Muscle layer of duodenum (tissue), 2 donors: ENCODE measurements at regions not wholly inside any gene's neighbourhood (a gene's known extent, or its start where the extent isn't known, plus 50 kb on each side); places are given as distances from the start of the nearest gene placed in this dataset.

Experiments used
- H3K27ac ChIP-seq: one replicate; pipeline ENCODE4 v1.7.0; 2013; ENCODE audit warnings: mild to moderate bottlenecking, low read length
- H3K27me3 ChIP-seq: one replicate; pipeline ENCODE4 v1.7.0; 2013; ENCODE audit warnings: low read depth, mild to moderate bottlenecking, control low read depth, low read length
- H3K36me3 ChIP-seq, 2 donors: one replicate each; pipeline ENCODE4 v1.7.0; 2013; ENCODE audit warnings: low read length in 2 of 2, control low read depth in 1 of 2, mild to moderate bottlenecking in 1 of 2; ENCODE audit not compliant: insufficient read depth in 2 of 2, control insufficient read depth in 1 of 2
- H3K4me1 ChIP-seq, 2 donors: one replicate each; pipeline ENCODE4 v1.7.0; 2013; ENCODE audit warnings: low read length in 2 of 2, mild to moderate bottlenecking in 2 of 2, control low read depth in 1 of 2, moderate library complexity in 1 of 2; ENCODE audit not compliant: insufficient read depth in 2 of 2, control insufficient read depth in 1 of 2
- H3K4me3 ChIP-seq, 2 donors: one replicate each; pipeline ENCODE4 v1.7.0; 2013; ENCODE audit warnings: low read length in 2 of 2, low read depth in 1 of 2, mild to moderate bottlenecking in 1 of 2
- H3K9me3 ChIP-seq, 2 donors: one replicate each; pipeline ENCODE4 v1.7.0; 2013; ENCODE audit warnings: low read length in 2 of 2, control low read depth in 1 of 2, mild to moderate bottlenecking in 1 of 2; ENCODE audit not compliant: control insufficient read depth in 1 of 2
- donor health status: healthy.

GRCh38 chr15:38189671-38190295, 62.9 kb upstream of the SPRED1 start:
- no peaks in the 10 kb centered on the region for H3K4me1 ChIP-seq
- H3K9me3 ChIP-seq = no peaks in the 10 kb centered on the region
- H3K36me3 ChIP-seq = no peaks in the 10 kb centered on the region
- H3K27me3 ChIP-seq = no peaks in the 10 kb centered on the region
- H3K4me3 ChIP-seq = no peak overlapping the region
- H3K27ac ChIP-seq = no peak overlapping the region

GRCh38 chr15:38190501-38190900, 62.1 kb upstream of the SPRED1 start:
- Histone ChIP-seq H3K9me3 (no peaks in the 10 kb centered on the region), H3K27me3 (no peaks in the 10 kb centered on the region), H3K4me1 (no peaks in the 10 kb centered on the region), H3K4me3 (no peak overlapping the region), H3K27ac (no peak overlapping the region), H3K36me3 (no peaks in the 10 kb centered on the region)

- no peaks in the 10 kb centered on the region for H3K9me3 ChIP-seq
- no peaks in the 10 kb centered on the region for H3K4me1 ChIP-seq
These were observed 60.1 kb upstream of the SPRED1 start for GRCh38 chr15:38192496-38192895.

GRCh38 chr15:38193496-38193895, 59.1 kb upstream of the SPRED1 start:
- Histone ChIP-seq H3K36me3 (no peaks in the 10 kb centered on the region), H3K4me1 (no peaks in the 10 kb centered on the region), H3K27me3 (no peaks in the 10 kb centered on the region), H3K27ac (no peak overlapping the region), H3K9me3 (no peaks in the 10 kb centered on the region), H3K4me3 (no peak overlapping the region)

More at GRCh38 chr15:38192496-38192895, 60.1 kb upstream of the SPRED1 start:
- Histone ChIP-seq H3K27ac (no peak overlapping the region), H3K4me3 (no peak overlapping the region), H3K27me3 (no peaks in the 10 kb centered on the region), H3K36me3 (no peaks in the 10 kb centered on the region)

- no peaks in the 10 kb centered on the region for H3K27me3 ChIP-seq
- H3K27ac ChIP-seq = no peak overlapping the region
- no peak overlapping the region for H3K4me3 ChIP-seq
- H3K4me1 ChIP-seq = no peaks in the 10 kb centered on the region
- no peaks in the 10 kb centered on the region for H3K36me3 ChIP-seq
- no peaks in the 10 kb centered on the region for H3K9me3 ChIP-seq
These were observed 57.3 kb upstream of the SPRED1 start for GRCh38 chr15:38195191-38195901.

GRCh38 chr15:38196076-38196475, 56.6 kb upstream of the SPRED1 start:
- Histone ChIP-seq H3K4me3 (no peak overlapping the region), H3K36me3 (no peaks in the 10 kb centered on the region), H3K27ac (no peak overlapping the region), H3K27me3 (no peaks in the 10 kb centered on the region), H3K4me1 (no peaks in the 10 kb centered on the region), H3K9me3 (no peaks in the 10 kb centered on the region)

GRCh38 chr15:38197553-38197952, 55.1 kb upstream of the SPRED1 start:
- Histone ChIP-seq H3K4me1 (no peaks in the 10 kb centered on the region), H3K36me3 (no peaks in the 10 kb centered on the region), H3K27me3 (no peaks in the 10 kb centered on the region), H3K9me3 (no peaks in the 10 kb centered on the region), H3K4me3 (no peak overlapping the region), H3K27ac (no peak overlapping the region)

GRCh38 chr15:38201714-38202113, 50.9 kb upstream of the SPRED1 start:
- Histone ChIP-seq H3K27me3 (no peaks in the 10 kb centered on the region), H3K36me3 (no peaks in the 10 kb centered on the region), H3K27ac (no peak overlapping the region), H3K9me3 (no peaks in the 10 kb centered on the region), H3K4me1 (peaks cover 0 to 3% of the 10 kb centered on the region in 2 donors), H3K4me3 (no peak overlapping the region)

- Histone ChIP-seq H3K4me1 (peaks cover 0 to 3% of the 10 kb centered on the region in 2 donors), H3K4me3 (no peak overlapping the region), H3K27ac (no peak overlapping the region)
These were observed 50.3 kb upstream of the SPRED1 start for GRCh38 chr15:38202361-38202760.

More at GRCh38 chr15:38202361-38202760, 50.3 kb upstream of the SPRED1 start:
- Histone ChIP-seq H3K27me3 (no peaks in the 10 kb centered on the region), H3K36me3 (no peaks in the 10 kb centered on the region), H3K9me3 (no peaks in the 10 kb centered on the region)
